Stimulated activated CD4-positive, alpha-beta T cell treated with anti-CD3 and anti-CD28 coated beads, Interleukin-4, amount 100 ng/mL, for 24 hours (primary cell): ENCODE measurements at regions not wholly inside any gene's neighbourhood (a gene's known extent, or its start where the extent isn't known, plus 50 kb on each side); places are given as distances from the start of the nearest gene placed in this dataset.

Experiments
- DNase-seq: peaks from one replicate; pipeline ENCODE4 v3.0.0-alpha.2; 2020

GRCh38 chr1:37130221-37130948, 96.1 kb upstream of the GRIK3 start:
- no peak for DNase-seq

DNA sequence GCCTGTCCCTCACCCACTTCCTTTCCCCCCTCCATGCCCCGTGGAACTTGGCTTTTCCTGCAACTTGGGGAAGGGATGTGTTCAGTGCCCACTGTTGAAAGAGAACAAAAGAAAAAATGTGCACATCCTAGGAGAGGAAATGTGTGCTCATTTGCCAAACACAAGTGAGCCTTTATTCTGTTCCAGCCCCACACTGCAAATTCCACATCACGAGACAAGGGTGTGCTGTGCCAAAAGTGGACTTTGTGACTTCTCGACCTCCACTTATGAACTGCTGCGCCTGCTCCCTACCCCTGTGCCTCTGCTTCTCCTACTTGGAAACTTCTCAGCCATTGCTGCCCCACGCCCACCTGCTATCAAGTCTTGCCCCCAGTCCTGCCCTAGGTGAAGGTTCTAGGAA, 97.0 kb upstream of the GRIK3 start:
- no peak for DNase-seq

GRCh38 chr1:37133276-37134145, 99.2 kb upstream of the GRIK3 start:
- no peak for DNase-seq

GRCh38 chr1:37134599-37134998, 100.3 kb upstream of the GRIK3 start:
- DNase-seq: no peak

DNA sequence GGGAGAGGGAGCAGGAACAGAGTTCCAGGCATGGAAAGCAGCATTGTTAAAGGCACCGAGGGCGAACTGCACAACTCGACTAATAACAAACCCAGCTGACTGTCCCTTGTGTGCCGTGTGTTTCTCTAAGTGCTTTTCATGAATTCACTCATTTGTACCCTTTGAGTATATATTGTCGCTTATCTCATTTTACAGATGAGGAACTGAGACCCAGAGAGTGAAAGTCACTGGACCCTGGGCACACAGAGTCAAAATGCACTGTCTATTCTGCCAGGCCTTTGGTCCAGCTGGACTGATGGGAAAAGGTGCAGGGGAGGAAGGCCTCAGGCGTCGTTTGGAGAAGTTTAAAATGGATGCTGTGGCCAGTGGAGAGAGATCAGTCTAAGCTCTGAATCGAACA, 100.7 kb upstream of the GRIK3 start:
- DNase-seq: no peak

- DNase-seq: no peak
These were observed 102.7 kb upstream of the GRIK3 start for GRCh38 chr1:37137014-37137413.

GRCh38 chr1:37137601-37138000, 103.3 kb upstream of the GRIK3 start:
- DNase-seq: no peak

GRCh38 chr1:37143800-37144199, 109.5 kb upstream of the GRIK3 start:
- DNase-seq: no peak

- DNase-seq: no peak
These were observed 111.8 kb upstream of the GRIK3 start for GRCh38 chr1:37146071-37146470.

DNA sequence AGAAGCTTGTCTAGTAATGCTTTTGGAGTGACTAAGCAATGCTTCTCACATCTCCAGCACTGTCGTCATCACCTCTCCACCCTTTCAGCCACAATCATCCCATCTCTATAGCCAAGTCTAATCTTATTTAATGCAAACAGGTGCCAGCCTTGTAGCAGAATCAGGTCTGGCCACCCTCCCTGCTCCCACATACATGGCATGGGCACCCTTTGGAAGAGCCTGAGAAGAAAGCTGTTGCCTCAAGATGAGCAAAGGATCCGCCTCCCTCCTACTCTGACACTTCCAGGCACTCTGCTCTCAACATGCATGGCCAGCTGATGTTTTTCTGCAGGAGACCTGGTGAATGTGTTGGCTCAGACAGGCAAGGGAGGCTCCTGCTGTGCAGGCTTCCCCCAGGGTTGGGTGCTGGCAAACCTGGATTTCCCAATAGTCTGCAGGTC, 113.1 kb upstream of the GRIK3 start:
- DNase-seq: no peak

DNA sequence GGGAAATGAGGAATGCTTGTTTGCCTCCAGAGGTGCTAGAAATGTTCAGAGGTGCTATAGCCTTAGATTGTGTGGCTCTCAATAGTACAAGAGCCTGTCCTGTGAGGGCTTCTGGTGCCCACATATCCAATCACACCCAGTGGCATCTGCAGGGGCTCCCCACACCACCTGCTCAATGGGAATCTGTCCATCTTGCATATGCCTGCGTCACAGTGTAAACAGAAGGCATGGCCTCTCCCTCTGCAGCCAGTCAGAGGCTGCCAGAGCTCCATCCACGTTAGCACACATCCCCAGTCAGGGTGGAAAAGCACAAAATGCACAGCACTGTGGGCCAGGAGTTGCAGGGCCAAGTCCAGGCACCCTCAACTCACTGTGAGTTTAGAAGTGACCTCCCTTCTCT, 113.6 kb upstream of the GRIK3 start:
- no peak for DNase-seq

- DNase-seq: no peak
These were observed 114.3 kb upstream of the GRIK3 start for GRCh38 chr1:37148663-37149062.

DNA sequence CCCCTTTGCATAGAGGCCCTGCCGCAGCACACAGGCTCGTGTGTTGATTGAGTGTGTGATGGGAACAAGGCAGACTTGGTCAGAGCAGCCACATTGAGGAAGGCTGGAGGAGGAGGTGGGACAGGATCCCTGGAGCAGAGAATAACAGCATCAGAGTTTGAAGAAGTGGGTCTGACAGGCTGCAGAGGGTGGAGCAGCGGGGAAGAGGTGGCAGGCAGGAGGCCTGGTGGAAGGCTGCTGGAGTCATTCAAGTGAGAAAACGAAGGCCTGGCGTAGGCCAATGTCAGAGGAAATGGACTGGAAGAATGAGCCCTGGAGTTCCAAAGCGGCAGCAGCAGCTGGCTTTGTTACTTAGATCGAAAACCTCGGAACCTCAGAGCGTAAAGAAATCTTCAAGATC, 115.0 kb upstream of the GRIK3 start:
- DNase-seq: no peak

GRCh38 chr1:37150986-37151385, 116.7 kb upstream of the GRIK3 start:
- no peak for DNase-seq

- no peak for DNase-seq
These were observed 117.5 kb upstream of the GRIK3 start for GRCh38 chr1:37151789-37152188.

- DNase-seq: no peak
These were observed 118.2 kb upstream of the GRIK3 start for GRCh38 chr1:37152491-37152890.

- DNase-seq: no peak
These were observed 119.1 kb upstream of the GRIK3 start for GRCh38 chr1:37153116-37154100.

DNA sequence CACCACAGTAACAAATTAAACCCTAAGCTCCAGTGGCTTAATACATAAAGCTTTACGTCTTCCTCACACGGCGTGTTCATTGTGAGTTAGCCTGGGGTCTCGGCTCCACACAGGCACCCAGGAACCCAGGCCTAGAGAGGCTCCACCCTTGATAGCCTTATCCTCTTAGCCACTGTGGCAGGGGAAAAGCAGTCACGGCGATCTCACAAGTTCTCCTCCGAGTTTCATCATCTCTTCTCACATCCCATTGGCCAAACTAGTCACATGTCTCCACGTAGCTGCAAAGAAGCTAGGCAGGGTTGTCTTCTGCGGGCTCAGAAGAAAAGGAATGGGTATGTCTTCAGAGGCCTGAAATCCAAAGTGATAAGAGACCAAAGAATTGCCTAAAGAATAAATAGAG, 122.3 kb upstream of the GRIK3 start:
- DNase-seq: no peak

DNA sequence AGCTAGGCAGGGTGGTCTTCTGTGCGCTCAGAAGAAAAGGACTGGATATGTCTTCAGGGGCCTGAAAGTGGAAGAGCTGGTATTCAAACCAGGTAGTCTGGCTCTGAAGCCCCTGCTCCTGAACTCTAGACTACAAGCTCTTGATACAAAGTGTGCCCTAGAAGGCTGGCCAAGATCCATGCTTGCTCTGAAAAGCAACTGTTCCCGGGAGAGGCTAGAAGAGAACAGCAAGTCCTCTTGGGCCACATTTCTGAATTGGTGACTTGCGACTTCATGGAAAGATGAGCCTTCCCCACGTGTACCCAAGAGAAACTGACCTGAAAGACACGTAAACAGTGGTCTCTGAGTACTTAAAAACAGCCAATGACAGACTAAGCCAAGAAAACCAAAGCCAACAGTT, 123.3 kb upstream of the GRIK3 start:
- DNase-seq: no peak

- no peak for DNase-seq
These were observed 123.9 kb upstream of the GRIK3 start for GRCh38 chr1:37158113-37158749.

DNA sequence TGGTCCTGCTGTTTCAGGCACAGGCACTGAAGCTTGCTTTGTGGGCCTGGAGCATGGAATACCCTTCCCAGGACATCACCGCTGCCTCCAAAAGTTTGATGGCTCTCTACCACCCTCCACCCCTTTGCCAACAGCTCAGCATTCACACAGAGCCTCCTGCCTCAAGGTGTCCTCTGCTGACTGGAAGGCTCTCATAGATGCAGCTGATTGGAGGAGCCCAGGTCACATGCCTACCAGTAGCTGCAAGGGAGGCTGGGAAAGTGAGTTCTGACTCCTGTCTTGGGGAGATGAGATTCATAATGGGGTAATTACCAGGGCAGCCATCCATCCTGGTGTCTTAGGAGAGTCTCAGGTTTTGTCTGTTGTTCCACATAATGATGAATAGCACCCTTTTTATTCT, 124.8 kb upstream of the GRIK3 start:
- no peak for DNase-seq

DNA sequence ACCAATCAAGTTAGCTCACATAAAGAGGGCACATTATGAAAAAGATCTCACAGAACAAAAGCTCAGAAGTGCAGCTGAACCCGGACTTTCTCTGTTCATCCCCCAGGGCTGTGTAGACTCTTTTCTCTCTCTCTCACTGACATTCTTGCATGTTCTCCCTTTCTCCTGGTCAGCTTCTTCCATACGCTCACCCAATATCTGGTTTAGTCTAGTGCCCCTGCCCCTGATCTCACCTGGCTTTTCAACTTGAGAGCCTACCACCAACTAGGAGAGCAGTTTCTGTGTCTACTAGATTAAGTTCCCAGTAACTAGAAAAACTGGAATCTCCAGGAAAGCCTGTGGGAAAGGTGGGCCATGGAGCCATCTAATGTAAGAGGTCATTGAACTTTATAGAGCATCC, 126.9 kb upstream of the GRIK3 start:
- DNase-seq: no peak

- no peak for DNase-seq
These were observed 127.7 kb upstream of the GRIK3 start for GRCh38 chr1:37162059-37162458.
